ENCODE measurements at regions not wholly inside any gene's neighbourhood (a gene's known extent, or its start where the extent isn't known, plus 50 kb on each side); places are given as distances from the start of the nearest gene placed in this dataset.

GRCh38 chr4:58658701-58659100, 1548.5 kb upstream of the IGFBP7 start:
- no peak for TF ChIP-seq CTCF (IDR thresholded peaks at IDR 0.05)
- TF ChIP-seq ZFX (IDR thresholded peaks at IDR 0.05; ENCODE audit: borderline replicate concordance) = no peak

Data from 22Rv1 (cell line).